A673 (cell line): ENCODE measurements at regions not wholly inside any gene's neighbourhood (a gene's known extent, or its start where the extent isn't known, plus 50 kb on each side); places are given as distances from the start of the nearest gene placed in this dataset.

Experiments used
- BruUV-seq: library from RNA; stranded (reverse); fragments of 400-500 nt; replicated peaks from 2 replicates; lab custom pipeline; 2021; lab: Mats Ljungman, UMichigan
- CTCF ChIA-PET: fragments of 300-600 bp; sonication (Branson Sonifier 250); formaldehyde crosslinking; loops from one replicate; lab custom pipeline; 2022; ENCODE audit warnings: antibody characterized with exemption; lab: Charles Lee
- POLR2A ChIA-PET: fragments of 300-600 bp; sonication (Branson Sonifier 250); formaldehyde crosslinking; loops from one replicate; lab custom pipeline; 2022; ENCODE audit warnings: antibody characterized with exemption; ENCODE audit not compliant: low non-redundant PET; lab: Charles Lee
- DNase-seq: peaks from one replicate; pipeline ENCODE4 v3.0.0-alpha.2; 2015; ENCODE audit warnings: low spot score
- H3K27ac ChIP-seq: fragments of 200-600 bp; sonication (generic); 2 replicates; pipeline ENCODE4 v1.5.1; 2016; ENCODE audit warnings: mixed run types, low read depth, mild to moderate bottlenecking, mixed read lengths, antibody characterized with exemption, low read length; ENCODE audit not compliant: poor library complexity, severe bottlenecking
- H3K27me3 ChIP-seq: fragments of 200-600 bp; sonication (generic); replicated peaks from 2 replicates; pipeline ENCODE4 v1.6.1; 2017; ENCODE audit warnings: mixed run types, low read depth, mild to moderate bottlenecking, mixed read lengths, antibody characterized with exemption, low read length; ENCODE audit not compliant: insufficient read depth, poor library complexity
- H3K36me3 ChIP-seq: fragments of 200-600 bp; sonication (generic); 2 replicates; pipeline ENCODE4 v1.6.1; 2016; ENCODE audit warnings: mixed run types, mild to moderate bottlenecking, mixed read lengths, antibody characterized with exemption, low read length; ENCODE audit not compliant: insufficient read depth, poor library complexity, severe bottlenecking
- H3K4me1 ChIP-seq: fragments of 200-600 bp; sonication (generic); 2 replicates; pipeline ENCODE4 v1.6.1; 2017; ENCODE audit warnings: mixed run types, mild to moderate bottlenecking, mixed read lengths, antibody characterized with exemption, low read length; ENCODE audit not compliant: insufficient read depth, poor library complexity, severe bottlenecking
- H3K4me3 ChIP-seq: fragments of 200-600 bp; sonication (generic); 2 replicates; pipeline ENCODE4 v1.5.1; 2016; ENCODE audit warnings: low read depth, mixed run types, mild to moderate bottlenecking, mixed read lengths, low read length; ENCODE audit not compliant: poor library complexity, severe bottlenecking
- H3K9me3 ChIP-seq: fragments of 200-600 bp; sonication (generic); 2 replicates; pipeline ENCODE4 v1.6.1; 2016; ENCODE audit warnings: mixed run types, low read depth, mild to moderate bottlenecking, mixed read lengths, antibody characterized with exemption, low read length; ENCODE audit not compliant: poor library complexity, severe bottlenecking
- CTCF ChIP-seq: fragments of 300-800, 200-600 bp; sonication (generic); conservative IDR thresholded peaks from 2 replicates; pipeline ENCODE4 v1.5.1; 2017; ENCODE audit warnings: low read depth, mild to moderate bottlenecking, antibody characterized with exemption, low read length, moderate library complexity, mixed read lengths
- EZH2 ChIP-seq: fragments of 200-600 bp; sonication (generic); IDR thresholded peaks from 2 replicates; pipeline ENCODE4 v1.6.1; 2017; ENCODE audit warnings: borderline replicate concordance, low read depth, mild to moderate bottlenecking, mixed read lengths, antibody characterized with exemption, low read length; ENCODE audit not compliant: poor library complexity, severe bottlenecking
- intact Hi-C: fragments of 100-400 bp; cut with micrococcal nuclease; formaldehyde crosslinking; loops from one replicate; pipeline ENCODE4 v1.10.0; 2022; ENCODE audit not compliant: unreplicated experiment

GRCh38 chr4:149173241-149174013 is 642.2 kb downstream of the IQCM start:
- H3K27ac ChIP-seq: no peak overlapping the region
- TF ChIP-seq EZH2: no peak
- TF ChIP-seq CTCF: no peak
- BruUV-seq: no TSS peak
- no peak overlapping the region for H3K4me3 ChIP-seq
- H3K36me3 ChIP-seq: no peaks in the 10 kb centered on the region
- no peak for DNase-seq
- intact Hi-C loops: no loop called here
- H3K27me3 ChIP-seq: no peaks in the 10 kb centered on the region
- no peaks in the 10 kb centered on the region for H3K4me1 ChIP-seq
- no peaks in the 10 kb centered on the region for H3K9me3 ChIP-seq
- ChIA-PET POLR2A (no interaction called here), CTCF (no interaction called here)

DNA sequence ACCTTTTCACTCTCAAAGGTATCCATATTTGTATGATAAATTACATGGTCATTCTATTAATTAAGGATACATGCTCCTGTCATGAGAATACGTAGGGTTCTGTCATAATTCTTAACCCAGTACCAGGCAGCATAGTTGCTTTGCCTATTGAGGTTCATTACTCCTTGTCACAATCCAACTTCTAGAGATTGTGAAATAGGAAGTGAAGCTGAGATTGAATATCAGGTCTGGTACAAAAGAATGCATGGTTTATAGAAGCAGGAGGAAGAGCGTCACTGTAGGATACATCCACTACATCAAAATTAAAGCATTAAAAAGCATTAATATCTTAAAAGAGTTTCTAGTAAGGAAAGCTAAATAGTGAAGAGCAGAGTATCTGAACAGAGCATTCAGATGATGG is 647.0 kb downstream of the IQCM start:
- no peak for TF ChIP-seq EZH2
- TF ChIP-seq CTCF: no peak
- no peaks in the 10 kb centered on the region for H3K27me3 ChIP-seq
- no peak for DNase-seq
- no peak overlapping the region for H3K27ac ChIP-seq
- intact Hi-C loops: no loop called here
- H3K4me3 ChIP-seq: no peak overlapping the region
- POLR2A ChIA-PET: no interaction called here
- H3K9me3 ChIP-seq: no peaks in the 10 kb centered on the region
- no peaks in the 10 kb centered on the region for H3K4me1 ChIP-seq
- H3K36me3 ChIP-seq: no peaks in the 10 kb centered on the region
- CTCF ChIA-PET: no interaction called here
- no TSS peak for BruUV-seq

DNA sequence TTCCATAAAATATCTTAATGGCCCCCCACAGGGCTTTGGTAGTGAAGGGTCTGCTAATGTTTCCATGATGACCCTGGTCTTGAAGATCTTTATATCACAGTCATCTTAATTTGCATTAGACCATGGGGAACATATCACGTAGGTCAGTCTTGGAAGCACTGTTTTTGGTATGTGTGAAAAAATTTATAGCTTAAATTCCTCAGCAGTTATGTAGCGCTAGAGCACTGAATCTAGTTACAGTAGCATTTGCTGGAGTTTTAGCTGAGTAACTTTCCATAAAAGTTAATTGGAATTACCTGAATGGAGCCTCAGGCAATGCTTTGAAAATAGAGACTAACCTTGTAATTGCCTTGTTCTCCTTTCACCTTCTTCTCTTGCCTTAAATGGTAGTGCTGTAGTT is 648.8 kb downstream of the IQCM start:
- Histone ChIP-seq H3K4me3 (no peak overlapping the region), H3K36me3 (no peaks in the 10 kb centered on the region), H3K4me1 (no peaks in the 10 kb centered on the region), H3K9me3 (no peaks in the 10 kb centered on the region), H3K27me3 (no peaks in the 10 kb centered on the region), H3K27ac (no peak overlapping the region)
- no peak for DNase-seq
- no peak for TF ChIP-seq CTCF
- no peak for TF ChIP-seq EZH2
- intact Hi-C loops: no loop called here
- BruUV-seq: no TSS peak
- ChIA-PET POLR2A (no interaction called here), CTCF (no interaction called here)
